HepG2 (cell line): ENCODE measurements at regions not wholly inside any gene's neighbourhood (a gene's known extent, or its start where the extent isn't known, plus 50 kb on each side); places are given as distances from the start of the nearest gene placed in this dataset.

Experiments
- CBX5 ChIP-seq: sonication (generic); formaldehyde crosslinking; IDR thresholded peaks from 2 replicates; pipeline ENCODE4 v1.4.0; 2020; ENCODE audit warnings: missing genetic modification reagents, borderline replicate concordance
- SRF ChIP-seq: IDR thresholded peaks from 2 replicates; pipeline ENCODE4 v1.6.1; 2011; ENCODE audit warnings: mild to moderate bottlenecking, low read depth, low read length, moderate library complexity
- TAF1 ChIP-seq: sonication (generic); formaldehyde crosslinking; IDR thresholded peaks from 2 replicates; pipeline ENCODE4 v1.4.0; 2020; ENCODE audit warnings: missing genetic modification reagents
- ZNF253 ChIP-seq: sonication (generic); formaldehyde crosslinking; IDR thresholded peaks from 2 replicates; pipeline ENCODE4 v1.8.0; 2022; ENCODE audit warnings: mild to moderate bottlenecking, missing genetic modification reagents, borderline replicate concordance
- ZNF670 ChIP-seq: sonication (generic); formaldehyde crosslinking; IDR thresholded peaks from 2 replicates; pipeline ENCODE4 v1.8.0; 2022; ENCODE audit warnings: mild to moderate bottlenecking, missing genetic modification reagents, borderline replicate concordance
- TF ChIP-seq, protein P1 (sequence below): sonication (generic); formaldehyde crosslinking; IDR thresholded peaks from 2 replicates; pipeline ENCODE4 v1.5.1; 2020; ENCODE audit warnings: missing genetic modification reagents, mild to moderate bottlenecking, borderline replicate concordance
- TF ChIP-seq, protein P2 (sequence below): sonication (generic); formaldehyde crosslinking; IDR thresholded peaks from 2 replicates; pipeline ENCODE4 v1.5.0; 2020; ENCODE audit warnings: mild to moderate bottlenecking, missing genetic modification reagents, moderate library complexity

DNA sequence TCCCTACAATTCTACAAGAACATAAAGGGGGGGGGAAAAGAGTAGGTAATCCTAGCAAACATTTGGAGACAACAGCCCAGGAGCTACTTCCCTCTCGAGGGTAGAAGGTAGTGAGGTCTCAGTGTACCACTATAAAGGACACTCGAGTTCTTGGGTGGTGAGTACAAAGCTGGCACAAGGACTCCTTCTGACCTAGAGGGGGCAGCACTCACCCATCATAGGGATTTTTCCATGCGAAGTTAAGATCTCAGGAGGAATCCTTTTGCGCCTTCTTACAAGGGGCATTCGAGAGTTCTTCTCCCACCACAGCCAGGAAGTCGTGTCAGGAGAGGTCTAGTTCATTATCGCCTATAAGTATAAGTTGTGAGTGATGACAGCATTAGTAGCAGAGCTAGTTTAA lies 200.2 kb upstream of the RBM19 start:
- TF ChIP-seq TAF1 (CRISPR knock-in tag), result no peak
- no peak for TF ChIP-seq CBX5
- TF ChIP-seq, protein P1, sequence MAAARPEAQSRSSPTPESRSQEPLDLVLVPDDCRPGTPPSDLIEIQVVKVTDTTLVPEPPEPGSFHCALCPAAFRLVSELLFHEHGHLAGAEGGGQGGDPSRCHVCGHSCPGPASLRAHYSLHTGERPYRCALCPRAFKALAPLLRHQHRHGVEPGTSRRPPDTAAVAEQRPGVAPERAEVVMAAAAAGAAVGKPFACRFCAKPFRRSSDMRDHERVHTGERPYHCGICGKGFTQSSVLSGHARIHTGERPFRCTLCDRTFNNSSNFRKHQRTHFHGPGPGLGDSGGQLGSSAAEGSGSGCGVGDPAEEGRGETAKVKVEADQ (CRISPR knock-in tag), result no peak
- no peak for TF ChIP-seq ZNF253
- TF ChIP-seq, protein P2, sequence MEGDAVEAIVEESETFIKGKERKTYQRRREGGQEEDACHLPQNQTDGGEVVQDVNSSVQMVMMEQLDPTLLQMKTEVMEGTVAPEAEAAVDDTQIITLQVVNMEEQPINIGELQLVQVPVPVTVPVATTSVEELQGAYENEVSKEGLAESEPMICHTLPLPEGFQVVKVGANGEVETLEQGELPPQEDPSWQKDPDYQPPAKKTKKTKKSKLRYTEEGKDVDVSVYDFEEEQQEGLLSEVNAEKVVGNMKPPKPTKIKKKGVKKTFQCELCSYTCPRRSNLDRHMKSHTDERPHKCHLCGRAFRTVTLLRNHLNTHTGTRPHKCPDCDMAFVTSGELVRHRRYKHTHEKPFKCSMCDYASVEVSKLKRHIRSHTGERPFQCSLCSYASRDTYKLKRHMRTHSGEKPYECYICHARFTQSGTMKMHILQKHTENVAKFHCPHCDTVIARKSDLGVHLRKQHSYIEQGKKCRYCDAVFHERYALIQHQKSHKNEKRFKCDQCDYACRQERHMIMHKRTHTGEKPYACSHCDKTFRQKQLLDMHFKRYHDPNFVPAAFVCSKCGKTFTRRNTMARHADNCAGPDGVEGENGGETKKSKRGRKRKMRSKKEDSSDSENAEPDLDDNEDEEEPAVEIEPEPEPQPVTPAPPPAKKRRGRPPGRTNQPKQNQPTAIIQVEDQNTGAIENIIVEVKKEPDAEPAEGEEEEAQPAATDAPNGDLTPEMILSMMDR (CRISPR knock-in tag), result peak; percentile 60
- no peak for TF ChIP-seq ZNF670 (CRISPR knock-in tag)
- no peak for TF ChIP-seq SRF
